ENCODE measurements at regions not wholly inside any gene's neighbourhood (a gene's known extent, or its start where the extent isn't known, plus 50 kb on each side); places are given as distances from the start of the nearest gene placed in this dataset.

DNA sequence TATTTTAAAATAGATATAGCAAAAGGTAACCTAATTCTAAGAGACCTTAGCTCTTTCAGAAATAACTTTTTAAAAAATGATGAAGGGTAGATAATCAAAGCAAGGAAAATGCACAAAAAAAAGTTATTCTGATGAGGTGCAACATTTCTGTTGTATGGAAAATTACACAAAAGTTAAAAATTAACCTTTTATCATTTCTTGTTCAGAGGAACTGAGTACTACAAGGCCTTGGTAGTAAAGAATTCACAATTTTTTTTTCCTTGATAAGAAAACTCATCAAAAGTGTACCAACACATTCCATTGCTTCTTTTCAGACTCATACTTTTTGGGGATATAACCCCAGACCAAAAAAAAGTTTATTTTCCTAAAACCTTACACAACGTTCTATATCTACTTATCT is 213.0 kb downstream of the IL15 start:
- H3K9me3 ChIP-seq (ENCODE audit: low read length) = peaks cover 9% of the 10 kb centered on the region; the same call in 1 of the 2 replicates
- intact Hi-C loops (cut with micrococcal nuclease; ENCODE audit: unreplicated experiment) (no loop called here), in situ Hi-C loops (cut with HindIII; ENCODE audit: extremely low pct_ligation_motif_present, low pct_unique_long_range_greater_than_20kb) (no loop called here)
- no peaks in the 10 kb centered on the region for H4K20me1 ChIP-seq (ENCODE audit: insufficient read depth, low read length)
- ChIA-PET POLR2A (no interaction called here), CTCF (ENCODE audit: low intra/inter-chr PET ratio, low total read pairs) (no interaction called here)
- no peak overlapping the region for H3K4me3 ChIP-seq (replicated peaks in 1 of 3; ENCODE audit: insufficient read depth in 1 of 3, low read depth in 2 of 3, low read length in 3 of 3)
- no peak overlapping the region for H2AFZ ChIP-seq (ENCODE audit: low read length)
- 0% methylated on average over 1 of the region's 1 CpG for WGBS (ENCODE audit: low lambda C conversion rate)
- ATAC-seq (no peak), FAIRE-seq (no peak), DNase-seq (ENCODE audit: low spot score) (no peak)
- no peaks in the 10 kb centered on the region for H3K27me3 ChIP-seq (ENCODE audit: control insufficient read depth in 1 of 2, insufficient read depth in 2 of 2, low read length in 2 of 2)
- H3K4me2 ChIP-seq (ENCODE audit: low read depth, low read length) = no peak overlapping the region
- no peaks in the 10 kb centered on the region for H3K36me3 ChIP-seq (replicated peaks in 1 of 2; ENCODE audit: control insufficient read depth in 1 of 2, insufficient read depth in 2 of 2, low read length in 2 of 2)
- H3K9ac ChIP-seq (ENCODE audit: insufficient read depth, low read depth, low read length) = no peak overlapping the region
- TF ChIP-seq KLF9 (CRISPR knock-in tag; IDR thresholded peaks at IDR 0.05; ENCODE audit: low read depth) = no peak
- TF ChIP-seq, protein P1, sequence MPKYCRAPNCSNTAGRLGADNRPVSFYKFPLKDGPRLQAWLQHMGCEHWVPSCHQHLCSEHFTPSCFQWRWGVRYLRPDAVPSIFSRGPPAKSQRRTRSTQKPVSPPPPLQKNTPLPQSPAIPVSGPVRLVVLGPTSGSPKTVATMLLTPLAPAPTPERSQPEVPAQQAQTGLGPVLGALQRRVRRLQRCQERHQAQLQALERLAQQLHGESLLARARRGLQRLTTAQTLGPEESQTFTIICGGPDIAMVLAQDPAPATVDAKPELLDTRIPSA (CRISPR knock-in tag; IDR thresholded peaks at IDR 0.05; ENCODE audit: borderline replicate concordance) = no peak
- no peak for TF ChIP-seq ZNF547 (CRISPR knock-in tag; IDR thresholded peaks at IDR 0.05)
- TF ChIP-seq NFRKB (IDR thresholded peaks at IDR 0.05) = no peak
- TF ChIP-seq, protein P2, sequence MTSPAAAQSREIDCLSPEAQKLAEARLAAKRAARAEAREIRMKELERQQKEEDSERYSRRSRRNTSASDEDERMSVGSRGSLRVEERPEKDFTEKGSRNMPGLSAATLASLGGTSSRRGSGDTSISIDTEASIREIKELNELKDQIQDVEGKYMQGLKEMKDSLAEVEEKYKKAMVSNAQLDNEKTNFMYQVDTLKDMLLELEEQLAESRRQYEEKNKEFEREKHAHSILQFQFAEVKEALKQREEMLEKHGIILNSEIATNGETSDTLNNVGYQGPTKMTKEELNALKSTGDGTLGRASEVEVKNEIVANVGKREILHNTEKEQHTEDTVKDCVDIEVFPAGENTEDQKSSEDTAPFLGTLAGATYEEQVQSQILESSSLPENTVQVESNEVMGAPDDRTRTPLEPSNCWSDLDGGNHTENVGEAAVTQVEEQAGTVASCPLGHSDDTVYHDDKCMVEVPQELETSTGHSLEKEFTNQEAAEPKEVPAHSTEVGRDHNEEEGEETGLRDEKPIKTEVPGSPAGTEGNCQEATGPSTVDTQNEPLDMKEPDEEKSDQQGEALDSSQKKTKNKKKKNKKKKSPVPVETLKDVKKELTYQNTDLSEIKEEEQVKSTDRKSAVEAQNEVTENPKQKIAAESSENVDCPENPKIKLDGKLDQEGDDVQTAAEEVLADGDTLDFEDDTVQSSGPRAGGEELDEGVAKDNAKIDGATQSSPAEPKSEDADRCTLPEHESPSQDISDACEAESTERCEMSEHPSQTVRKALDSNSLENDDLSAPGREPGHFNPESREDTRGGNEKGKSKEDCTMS (CRISPR knock-in tag; conservative IDR thresholded peaks at IDR 0.05) = no peak
- TF ChIP-seq RFX3 (CRISPR knock-in tag; IDR thresholded peaks at IDR 0.05) = no peak
- no peak for TF ChIP-seq PAF1 (CRISPR knock-in tag; IDR thresholded peaks at IDR 0.05)
- no peak for TF ChIP-seq SP140L (CRISPR knock-in tag; IDR thresholded peaks at IDR 0.05; ENCODE audit: borderline replicate concordance)
- no peak for TF ChIP-seq ZNF891 (CRISPR knock-in tag; IDR thresholded peaks at IDR 0.05)
- TF ChIP-seq, protein P3, sequence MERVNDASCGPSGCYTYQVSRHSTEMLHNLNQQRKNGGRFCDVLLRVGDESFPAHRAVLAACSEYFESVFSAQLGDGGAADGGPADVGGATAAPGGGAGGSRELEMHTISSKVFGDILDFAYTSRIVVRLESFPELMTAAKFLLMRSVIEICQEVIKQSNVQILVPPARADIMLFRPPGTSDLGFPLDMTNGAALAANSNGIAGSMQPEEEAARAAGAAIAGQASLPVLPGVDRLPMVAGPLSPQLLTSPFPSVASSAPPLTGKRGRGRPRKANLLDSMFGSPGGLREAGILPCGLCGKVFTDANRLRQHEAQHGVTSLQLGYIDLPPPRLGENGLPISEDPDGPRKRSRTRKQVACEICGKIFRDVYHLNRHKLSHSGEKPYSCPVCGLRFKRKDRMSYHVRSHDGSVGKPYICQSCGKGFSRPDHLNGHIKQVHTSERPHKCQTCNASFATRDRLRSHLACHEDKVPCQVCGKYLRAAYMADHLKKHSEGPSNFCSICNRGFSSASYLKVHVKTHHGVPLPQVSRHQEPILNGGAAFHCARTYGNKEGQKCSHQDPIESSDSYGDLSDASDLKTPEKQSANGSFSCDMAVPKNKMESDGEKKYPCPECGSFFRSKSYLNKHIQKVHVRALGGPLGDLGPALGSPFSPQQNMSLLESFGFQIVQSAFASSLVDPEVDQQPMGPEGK (CRISPR knock-in tag; IDR thresholded peaks at IDR 0.05) = no peak
- TF ChIP-seq ZNF567 (CRISPR knock-in tag; IDR thresholded peaks at IDR 0.05; ENCODE audit: borderline replicate concordance) = no peak
- no peak for TF ChIP-seq ZBTB21 (CRISPR knock-in tag; IDR thresholded peaks at IDR 0.05)
- TF ChIP-seq, protein P4, sequence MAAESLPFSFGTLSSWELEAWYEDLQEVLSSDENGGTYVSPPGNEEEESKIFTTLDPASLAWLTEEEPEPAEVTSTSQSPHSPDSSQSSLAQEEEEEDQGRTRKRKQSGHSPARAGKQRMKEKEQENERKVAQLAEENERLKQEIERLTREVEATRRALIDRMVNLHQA (CRISPR knock-in tag; IDR thresholded peaks at IDR 0.05) = no peak
- TF ChIP-seq HNRNPUL1 (IDR thresholded peaks at IDR 0.05; ENCODE audit: low read depth, low read length) = no peak
- no peak for TF ChIP-seq RBFOX2 (IDR thresholded peaks at IDR 0.05; ENCODE audit: low read depth, low read length)
- TF ChIP-seq ZNF441 (CRISPR knock-in tag; IDR thresholded peaks at IDR 0.05; ENCODE audit: borderline replicate concordance) = no peak
- TF ChIP-seq ETV6 (CRISPR knock-in tag; conservative IDR thresholded peaks at IDR 0.05) = no peak
- no peak for TF ChIP-seq TOPORS (CRISPR knock-in tag; IDR thresholded peaks at IDR 0.05)
- TF ChIP-seq ZFP37 (CRISPR knock-in tag; IDR thresholded peaks at IDR 0.05; ENCODE audit: borderline replicate concordance) = no peak
- TF ChIP-seq MXD4 (CRISPR knock-in tag; IDR thresholded peaks at IDR 0.05) = no peak
- BruUV-seq (replicated peaks) = no TSS peak
- H3K79me2 ChIP-seq (ENCODE audit: insufficient read depth, low read length) = no peaks in the 10 kb centered on the region
- no peak overlapping the region for H3K27ac ChIP-seq (ENCODE audit: extremely low read length, insufficient read depth, low read length)
- no peaks in the 10 kb centered on the region for H3K4me1 ChIP-seq (ENCODE audit: insufficient read depth, low read length)
